KOPT-K1 (cell line): ENCODE measurements at regions not wholly inside any gene's neighbourhood (a gene's known extent, or its start where the extent isn't known, plus 50 kb on each side); places are given as distances from the start of the nearest gene placed in this dataset.
"Not testable (repeated sequence)": the region's sequence is repeated elsewhere in the genome, so short reads cannot be mapped to it uniquely, and the experiment has no call there.

ENCODE experiments used
- H3K27ac ChIP-seq: fragments of 200-600 bp; sonication (generic); 2 replicates; pipeline ENCODE4 v1.5.1; 2016; ENCODE audit warnings: antibody characterized with exemption, mild to moderate bottlenecking, low read depth, low read length; ENCODE audit not compliant: poor library complexity, severe bottlenecking
- H3K36me3 ChIP-seq: fragments of 200-600 bp; sonication (generic); 2 replicates; pipeline ENCODE4 v1.5.1; 2017; ENCODE audit warnings: antibody characterized with exemption, mild to moderate bottlenecking, low read length, moderate library complexity; ENCODE audit not compliant: insufficient read depth
- H3K9me3 ChIP-seq: fragments of 200-600 bp; sonication (generic); 2 replicates; pipeline ENCODE4 v1.5.1; 2017; ENCODE audit warnings: antibody characterized with exemption, low read length, mild to moderate bottlenecking; ENCODE audit not compliant: insufficient read depth, poor library complexity, severe bottlenecking

- H3K27ac ChIP-seq: no peak overlapping the region
- no peaks in the 10 kb centered on the region for H3K36me3 ChIP-seq
- no peaks in the 10 kb centered on the region for H3K9me3 ChIP-seq
Measured at GRCh38 chr5:26538226-26538625, 500.2 kb downstream of the CDH9 start.

GRCh38 chr5:26535215-26535614 is 503.2 kb downstream of the CDH9 start:
- Histone ChIP-seq H3K36me3 (no peaks in the 10 kb centered on the region), H3K9me3 (no peaks in the 10 kb centered on the region), H3K27ac (no peak overlapping the region)

- Histone ChIP-seq H3K36me3 (no peaks in the 10 kb centered on the region), H3K27ac (no peak overlapping the region), H3K9me3 (no peaks in the 10 kb centered on the region)
Measured at GRCh38 chr5:26530305-26530704, 508.1 kb downstream of the CDH9 start.

- H3K36me3 ChIP-seq: no peaks in the 10 kb centered on the region
- H3K9me3 ChIP-seq: no peaks in the 10 kb centered on the region
- no peak overlapping the region for H3K27ac ChIP-seq
Measured at GRCh38 chr5:26519245-26519644, 519.1 kb downstream of the CDH9 start.

- no peak overlapping the region for H3K27ac ChIP-seq
- no peaks in the 10 kb centered on the region for H3K9me3 ChIP-seq
- no peaks in the 10 kb centered on the region for H3K36me3 ChIP-seq
Measured at GRCh38 chr5:26518065-26518464, 520.3 kb downstream of the CDH9 start.

- no peaks in the 10 kb centered on the region for H3K36me3 ChIP-seq
- H3K27ac ChIP-seq: no peak overlapping the region
- H3K9me3 ChIP-seq: no peaks in the 10 kb centered on the region
Measured at GRCh38 chr5:26498972-26499371, 539.4 kb downstream of the CDH9 start.

GRCh38 chr5:26495437-26495836 is 542.9 kb downstream of the CDH9 start:
- H3K27ac ChIP-seq: no peak overlapping the region
- H3K9me3 ChIP-seq: peaks cover 6% of the 10 kb centered on the region
- H3K36me3 ChIP-seq: no peaks in the 10 kb centered on the region

GRCh38 chr5:26492906-26493459 is 545.4 kb downstream of the CDH9 start:
- Histone ChIP-seq H3K9me3 (peaks cover 6% of the 10 kb centered on the region), H3K27ac (no peak overlapping the region), H3K36me3 (no peaks in the 10 kb centered on the region)

- Histone ChIP-seq H3K9me3 (peaks cover under 1% of the 10 kb centered on the region), H3K27ac (no peak overlapping the region), H3K36me3 (no peaks in the 10 kb centered on the region)
Measured at GRCh38 chr5:26487553-26487952, 550.8 kb downstream of the CDH9 start.

- H3K9me3 ChIP-seq: no peaks in the 10 kb centered on the region
- H3K36me3 ChIP-seq: no peaks in the 10 kb centered on the region
- H3K27ac ChIP-seq: no peak overlapping the region
Measured at GRCh38 chr5:26486631-26487030, 551.8 kb downstream of the CDH9 start.

GRCh38 chr5:26485146-26485860 is 553.1 kb downstream of the CDH9 start:
- H3K27ac ChIP-seq, H3K9me3 ChIP-seq, H3K36me3 ChIP-seq: not testable (repeated sequence)

- no peaks in the 10 kb centered on the region for H3K36me3 ChIP-seq
- no peaks in the 10 kb centered on the region for H3K9me3 ChIP-seq
- peak overlapping the region; percentile 19 for H3K27ac ChIP-seq
Measured at GRCh38 chr5:26482810-26483375, 555.5 kb downstream of the CDH9 start.

GRCh38 chr5:26482076-26482809 is 556.1 kb downstream of the CDH9 start:
- Histone ChIP-seq H3K9me3 (no peaks in the 10 kb centered on the region), H3K27ac (peak overlapping the region; percentile 19), H3K36me3 (no peaks in the 10 kb centered on the region)

- no peaks in the 10 kb centered on the region for H3K36me3 ChIP-seq
- no peak overlapping the region for H3K27ac ChIP-seq
- H3K9me3 ChIP-seq: no peaks in the 10 kb centered on the region
Measured at GRCh38 chr5:26470439-26470838, 567.9 kb downstream of the CDH9 start.

- Histone ChIP-seq H3K27ac (no peak overlapping the region), H3K36me3 (no peaks in the 10 kb centered on the region), H3K9me3 (no peaks in the 10 kb centered on the region)
Measured at GRCh38 chr5:26439121-26439520, 599.3 kb downstream of the CDH9 start.
